PFSK-1 (cell line): ENCODE measurements at regions not wholly inside any gene's neighbourhood (a gene's known extent, or its start where the extent isn't known, plus 50 kb on each side); places are given as distances from the start of the nearest gene placed in this dataset.

Experiments used
- REST ChIP-seq, 2 experiments: IDR thresholded peaks; 2 replicates each; pipeline versions ENCODE4 v1.6.1 to v1.8.0; 2011 to 2012; ENCODE audit warnings: low read depth in 2 of 2, low read length in 2 of 2, control low read depth in 1 of 2, inconsistent platforms in 1 of 2, mild to moderate bottlenecking in 1 of 2, moderate library complexity in 1 of 2; ENCODE audit not compliant: insufficient read depth in 1 of 2
- TAF1 ChIP-seq: IDR thresholded peaks from 2 replicates; pipeline ENCODE4 v1.6.1; 2012; ENCODE audit warnings: low read length, control low read depth, borderline replicate concordance; ENCODE audit not compliant: insufficient read depth

GRCh38 chr1:218536296-218536986, 191.3 kb downstream of the TGFB2 start:
- TF ChIP-seq REST (IDR thresholded peaks at IDR 0.05; ENCODE audit: insufficient read depth in 1 of 2, low read depth in 2 of 2, low read length in 2 of 2) (no peak), TAF1 (no peak)
